GM19351 (cell line): ENCODE measurements at regions not wholly inside any gene's neighbourhood (a gene's known extent, or its start where the extent isn't known, plus 50 kb on each side); places are given as distances from the start of the nearest gene placed in this dataset.

Source experiments
- ATAC-seq: cut with Tn5 transposase; IDR thresholded peaks from one replicate; pipeline ENCODE4 v1.9.1; 2021; ENCODE audit warnings: mild to moderate bottlenecking, moderate library complexity; ENCODE audit not compliant: unreplicated experiment

GRCh38 chr6:1482381-1483166 is 93.2 kb downstream of the FOXF2 start:
- ATAC-seq, result peak; percentile 72

GRCh38 chr6:1485678-1486077 is 96.3 kb downstream of the FOXF2 start:
- peak; percentile 34 for ATAC-seq

GRCh38 chr6:1486387-1486786 is 97.0 kb downstream of the FOXF2 start:
- no peak for ATAC-seq

- no peak for ATAC-seq
Measured at GRCh38 chr6:1487239-1487638, 97.9 kb downstream of the FOXF2 start.

- no peak for ATAC-seq
Measured at GRCh38 chr6:1491025-1491424, 101.6 kb downstream of the FOXF2 start.

- ATAC-seq, result no peak
Measured at GRCh38 chr6:1491591-1492319, 102.4 kb downstream of the FOXF2 start.

- ATAC-seq, result no peak
Measured at GRCh38 chr6:1494671-1495070, 105.3 kb downstream of the FOXF2 start.

GRCh38 chr6:1495344-1495743 is 106.0 kb downstream of the FOXF2 start:
- no peak for ATAC-seq

- no peak for ATAC-seq
Measured at GRCh38 chr6:1496092-1496491, 106.7 kb downstream of the FOXF2 start.

- ATAC-seq, result no peak
Measured at GRCh38 chr6:1496836-1497760, 107.7 kb downstream of the FOXF2 start.

- ATAC-seq, result no peak
Measured at GRCh38 chr6:1497761-1498105, 108.4 kb downstream of the FOXF2 start.

GRCh38 chr6:1498491-1499113 is 109.2 kb downstream of the FOXF2 start:
- no peak for ATAC-seq

- ATAC-seq, result no peak
Measured at GRCh38 chr6:1499777-1500176, 109.9 kb upstream of the FOXC1 start.

- no peak for ATAC-seq
Measured at GRCh38 chr6:1500913-1501312, 108.8 kb upstream of the FOXC1 start.

GRCh38 chr6:1502041-1502440 is 107.7 kb upstream of the FOXC1 start:
- ATAC-seq, result no peak

- no peak for ATAC-seq
Measured at GRCh38 chr6:1503811-1504210, 105.9 kb upstream of the FOXC1 start.

GRCh38 chr6:1504465-1504864 is 105.2 kb upstream of the FOXC1 start:
- no peak for ATAC-seq

- no peak for ATAC-seq
Measured at GRCh38 chr6:1507251-1507650, 102.5 kb upstream of the FOXC1 start.

GRCh38 chr6:1509241-1509640 is 100.5 kb upstream of the FOXC1 start:
- no peak for ATAC-seq

- no peak for ATAC-seq
Measured at GRCh38 chr6:1510239-1510638, 99.5 kb upstream of the FOXC1 start.

- ATAC-seq, result no peak
Measured at GRCh38 chr6:1513215-1513780, 96.4 kb upstream of the FOXC1 start.
